HG03103 (cell line): ENCODE measurements at regions not wholly inside any gene's neighbourhood (a gene's known extent, or its start where the extent isn't known, plus 50 kb on each side); places are given as distances from the start of the nearest gene placed in this dataset.

Experiments
- ATAC-seq: cut with Tn5 transposase; IDR thresholded peaks from one replicate; pipeline ENCODE4 v1.9.1; 2021; ENCODE audit warnings: low read depth; ENCODE audit not compliant: unreplicated experiment

DNA sequence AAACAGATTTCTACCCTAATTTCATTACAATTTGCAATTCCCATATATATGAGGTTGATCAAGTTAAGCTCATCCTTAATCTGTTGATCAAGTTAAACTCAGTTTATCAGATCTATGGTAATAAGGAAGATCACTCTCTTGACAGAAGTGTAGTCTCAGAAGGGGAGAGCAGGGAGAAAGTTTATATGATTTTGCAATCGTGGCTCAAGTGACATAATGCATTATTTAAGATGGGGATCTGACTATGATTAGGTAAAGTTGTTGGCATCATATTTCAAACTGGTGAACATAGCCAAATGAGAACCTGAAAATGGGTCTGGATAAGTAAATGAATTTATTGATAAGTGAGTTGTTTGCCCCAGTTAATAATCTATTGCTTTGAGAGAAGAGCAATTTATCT, 995.3 kb downstream of the OTOL1 start:
- ATAC-seq: no peak

DNA sequence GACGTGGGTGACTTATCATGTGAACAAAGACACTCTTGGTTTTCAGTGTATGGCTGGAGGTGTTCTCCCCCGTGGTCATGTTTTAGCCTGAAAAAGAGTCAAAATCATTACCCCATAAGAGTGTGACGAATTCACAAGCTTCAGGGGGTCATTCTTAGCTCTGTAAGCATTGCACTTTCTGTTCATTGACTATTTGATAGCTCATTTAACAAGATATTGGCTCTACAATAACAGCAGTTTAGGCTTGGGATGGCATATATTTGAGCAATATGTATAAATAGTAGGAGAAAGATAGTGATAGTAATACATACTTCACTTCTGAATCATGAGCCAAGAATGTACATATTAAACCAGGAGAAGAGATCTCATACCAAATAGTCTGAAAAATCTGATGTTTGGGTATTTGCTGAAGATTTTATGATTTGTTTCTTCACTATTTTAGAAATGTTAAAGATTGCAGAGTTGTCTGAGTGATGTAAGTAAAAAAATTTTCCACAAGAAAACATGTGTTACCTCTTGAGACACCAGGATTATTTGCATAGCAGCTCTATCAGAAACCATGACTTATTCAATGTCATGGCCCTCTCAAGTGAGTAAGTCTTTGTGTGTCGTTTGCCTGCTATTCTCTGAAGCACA, 996.0 kb downstream of the OTOL1 start:
- ATAC-seq: no peak

DNA sequence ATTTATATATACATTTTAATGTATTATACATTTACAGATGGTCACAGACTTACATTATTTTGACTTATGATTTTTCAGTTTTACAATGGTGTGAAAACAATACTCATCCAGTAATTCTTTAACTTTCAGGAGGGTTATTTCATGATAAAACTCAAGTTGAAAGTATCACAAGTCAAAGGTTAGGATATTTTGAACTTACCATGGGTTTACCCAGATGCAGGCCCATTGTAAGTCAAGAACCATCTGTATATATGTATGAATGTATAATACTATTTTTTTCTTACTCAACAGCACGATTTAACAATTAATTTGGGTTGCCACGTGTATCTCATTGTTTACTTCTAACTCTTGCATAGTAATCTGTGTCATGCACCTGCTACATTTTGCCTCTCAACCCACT, 1002.0 kb downstream of the OTOL1 start:
- ATAC-seq: no peak

DNA sequence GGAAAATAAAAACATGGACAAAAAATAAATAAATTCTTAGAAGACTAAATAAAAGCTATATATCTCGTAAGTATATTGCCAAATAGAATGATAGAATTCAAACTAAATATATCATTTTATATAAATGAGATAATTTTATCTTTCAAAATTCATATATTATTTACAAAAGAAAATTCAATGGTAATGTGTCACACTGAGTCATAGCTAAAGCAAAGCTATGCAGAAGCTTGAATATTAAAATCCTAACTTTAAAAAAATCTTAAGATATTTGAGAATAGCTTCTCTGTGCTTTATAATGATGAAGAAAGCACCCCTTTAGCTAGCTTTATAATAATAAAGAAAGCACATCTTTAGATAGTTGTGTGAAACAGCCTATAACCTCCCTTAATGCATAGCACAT, 1010.8 kb downstream of the OTOL1 start:
- ATAC-seq: no peak

DNA sequence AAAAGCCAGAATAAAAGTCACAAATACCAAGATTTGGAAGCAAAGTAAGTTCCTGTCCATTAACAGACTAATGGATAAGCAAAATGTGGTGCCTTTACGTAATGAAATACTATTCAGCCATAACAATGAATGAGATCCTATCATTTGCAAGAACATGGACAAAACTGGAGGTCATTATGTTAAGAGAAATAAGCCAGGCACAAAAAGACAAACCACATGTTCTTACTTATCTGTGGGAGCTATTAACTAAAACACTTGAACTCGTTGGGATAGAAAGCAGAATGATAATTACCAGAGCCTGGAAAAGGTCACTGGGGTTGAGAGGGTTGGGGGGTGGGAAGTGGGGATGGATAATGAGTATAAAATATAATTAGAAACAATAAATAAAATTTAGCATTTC, 1015.9 kb downstream of the OTOL1 start:
- no peak for ATAC-seq

DNA sequence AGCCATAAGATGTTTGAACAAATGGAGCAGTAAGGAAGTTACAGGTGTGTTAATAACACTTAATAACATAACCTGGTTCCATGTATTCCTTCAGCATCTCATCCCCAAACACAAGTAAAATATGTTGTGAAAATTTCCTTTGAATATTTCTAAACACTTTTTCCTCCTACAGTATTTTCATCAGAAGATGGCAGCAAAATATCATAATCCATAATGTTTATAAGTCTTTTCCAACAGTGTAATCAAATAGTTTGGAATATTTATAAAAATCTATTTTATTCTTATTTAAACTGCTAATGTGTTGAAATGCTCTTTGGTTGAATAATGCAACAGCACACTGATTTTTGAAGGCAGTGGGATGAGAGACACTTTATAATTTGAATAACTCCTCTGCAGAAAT, 1020.5 kb downstream of the OTOL1 start:
- ATAC-seq: no peak

DNA sequence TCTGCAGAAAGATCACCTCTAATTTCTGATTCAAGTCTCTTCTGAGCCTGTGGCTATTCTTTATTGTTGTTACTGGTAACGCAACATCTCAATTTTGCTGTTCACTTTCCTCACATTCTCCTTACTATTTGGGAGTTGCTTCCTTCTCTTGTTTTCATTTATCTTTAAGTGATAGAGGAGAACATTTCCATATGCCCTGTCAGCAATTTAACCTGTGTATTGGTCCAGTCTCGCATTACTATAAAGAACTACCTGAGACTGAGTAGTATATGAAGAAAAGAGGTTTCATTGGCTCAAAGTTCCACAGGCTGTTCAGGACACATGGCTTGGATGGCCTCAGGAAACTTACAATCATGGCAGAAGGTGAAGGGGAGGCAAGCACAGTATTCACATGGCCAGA, 1025.1 kb downstream of the OTOL1 start:
- no peak for ATAC-seq

DNA sequence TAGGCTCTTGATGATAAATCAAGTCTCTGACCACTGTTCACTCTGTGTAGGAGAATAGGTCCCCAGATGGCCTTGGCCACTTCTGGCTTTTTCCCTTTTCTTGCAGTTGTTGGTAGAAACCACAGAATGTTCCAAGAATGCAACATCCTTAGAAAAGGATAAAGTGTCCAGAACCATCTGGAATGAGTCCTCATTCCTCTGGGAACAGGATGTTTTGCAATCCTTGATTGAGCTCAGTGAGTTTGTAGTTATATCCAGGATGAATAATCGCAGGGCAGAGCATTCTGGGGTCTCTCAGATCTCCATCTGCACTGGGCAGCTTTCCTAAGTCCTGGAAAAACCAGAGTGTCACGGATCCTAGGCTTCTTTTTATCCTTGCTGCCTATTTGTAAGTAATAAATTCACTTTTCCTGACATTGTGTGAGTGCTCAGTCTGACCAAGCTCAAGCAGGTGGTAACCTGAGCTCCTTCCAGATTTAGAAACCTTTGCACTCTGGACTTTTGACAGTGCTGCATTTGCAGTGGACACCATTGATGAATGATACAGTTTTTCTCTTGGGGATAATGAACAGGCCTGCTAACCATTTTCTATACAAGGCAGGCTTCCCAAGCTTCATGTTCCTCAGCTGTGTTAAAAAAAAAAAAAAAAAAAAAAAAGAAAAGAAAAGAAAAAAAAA, 1028.6 kb downstream of the OTOL1 start:
- ATAC-seq: no peak

DNA sequence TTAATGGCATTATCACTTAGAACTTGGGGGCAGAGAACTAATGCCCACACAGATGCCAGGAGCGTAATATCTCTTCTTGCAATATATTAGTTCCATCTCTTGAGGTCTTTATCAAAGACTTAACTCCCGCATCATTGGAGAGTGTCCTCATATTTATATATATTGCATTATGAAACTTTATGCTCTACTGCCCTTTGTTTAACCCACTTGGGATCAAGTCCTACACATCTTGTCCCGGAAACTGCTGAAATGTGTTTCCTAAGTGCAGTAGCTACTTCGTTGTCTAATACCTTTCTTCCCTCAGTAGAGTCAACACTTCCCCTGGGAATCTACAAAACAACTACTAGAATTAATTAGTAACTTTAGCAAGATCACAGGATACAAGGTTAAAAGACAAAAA, 1029.2 kb downstream of the OTOL1 start:
- ATAC-seq: no peak

DNA sequence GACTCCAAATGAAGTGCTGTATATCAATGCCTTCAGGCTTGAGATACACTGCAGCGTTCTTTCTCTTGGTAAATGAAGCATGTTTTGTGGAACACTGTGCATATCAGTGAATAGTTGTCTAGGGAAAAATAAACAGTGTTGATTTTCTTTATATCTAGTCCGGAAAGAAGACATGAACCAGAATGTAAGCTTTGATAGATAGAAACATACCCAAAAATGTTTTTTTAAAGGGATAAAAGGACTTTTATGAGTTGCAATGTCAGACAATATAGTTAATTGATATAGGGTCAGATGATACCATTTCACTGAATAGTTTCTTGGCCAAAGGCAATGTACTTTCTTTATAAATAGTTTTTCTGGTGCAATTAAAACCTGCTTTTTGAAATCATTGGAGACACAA, 1037.8 kb downstream of the OTOL1 start:
- ATAC-seq: no peak

DNA sequence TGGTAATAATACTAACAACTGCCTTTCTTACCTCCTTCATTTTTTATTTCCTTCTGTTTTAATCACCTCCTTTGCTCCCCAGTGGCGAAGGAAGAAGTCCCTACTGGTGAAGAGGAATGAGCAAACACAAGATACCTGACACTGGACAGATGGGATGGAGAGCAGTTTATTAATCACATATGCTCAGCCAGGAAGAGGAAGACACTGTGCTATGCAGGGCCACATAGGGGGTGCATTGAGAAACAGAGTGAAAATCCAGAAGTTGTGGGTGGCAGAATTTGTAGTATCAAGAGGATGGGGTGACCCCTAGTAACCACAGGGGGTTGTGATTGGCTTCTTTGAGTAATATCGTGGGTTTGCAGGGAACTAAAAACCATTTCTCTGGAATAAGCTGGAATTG, 1041.9 kb downstream of the OTOL1 start:
- ATAC-seq: no peak

DNA sequence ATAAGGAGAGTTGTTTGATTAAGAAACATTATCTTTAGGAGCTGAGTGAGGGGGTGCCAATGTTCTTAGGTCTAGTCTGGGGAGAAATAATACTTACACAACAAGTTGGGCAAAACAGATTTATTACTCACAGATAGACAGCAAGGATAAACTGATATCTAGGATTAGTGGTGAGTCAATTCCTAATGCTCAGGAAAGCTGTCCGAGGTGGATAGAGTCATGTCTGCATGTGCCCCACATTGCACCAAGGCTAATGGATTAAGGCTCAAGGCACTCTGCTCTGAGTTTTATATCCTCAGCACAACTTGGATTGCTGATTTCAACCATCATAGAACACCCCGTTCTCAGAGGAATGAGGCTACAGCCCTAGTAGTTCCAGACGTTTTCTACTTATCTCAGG, 1042.3 kb downstream of the OTOL1 start:
- no peak for ATAC-seq

DNA sequence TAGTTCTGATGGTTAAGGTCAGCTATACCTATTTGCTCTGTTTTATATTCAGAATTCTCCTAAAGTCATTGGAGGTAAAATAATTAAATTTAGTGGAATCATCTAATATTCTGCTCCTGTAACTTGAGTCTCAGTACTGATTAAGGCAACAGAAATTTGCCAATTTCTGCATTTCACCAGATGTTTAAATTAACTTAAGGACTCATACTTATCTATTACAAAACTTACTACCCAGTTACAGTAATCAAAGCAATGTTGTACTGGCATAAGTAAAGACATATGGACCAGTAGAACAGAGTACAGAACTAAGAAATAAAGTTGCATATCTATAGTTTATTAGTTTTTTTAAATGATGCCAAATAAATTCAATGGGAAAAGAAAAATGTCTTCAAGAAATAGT, 1043.8 kb downstream of the OTOL1 start:
- no peak for ATAC-seq

DNA sequence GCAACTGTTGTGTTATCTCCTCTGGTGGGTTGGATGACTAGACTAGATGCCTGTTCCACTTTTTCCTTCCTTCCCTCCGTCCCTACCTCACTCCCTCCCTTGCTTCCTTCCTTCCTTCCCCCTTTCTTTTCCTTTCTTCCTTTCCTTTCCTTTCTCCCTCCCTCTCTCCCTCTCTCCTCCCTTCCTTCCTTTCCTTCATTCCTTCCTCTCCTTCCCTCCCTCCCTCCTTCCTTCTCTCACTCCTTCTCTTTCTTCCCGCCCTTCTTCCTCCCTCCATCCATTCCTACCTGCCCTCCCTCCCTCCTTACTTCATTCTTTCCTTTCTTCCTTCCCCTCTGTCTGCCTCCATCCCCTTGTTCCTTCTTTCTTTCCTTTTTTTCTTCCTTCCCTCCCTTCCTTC, 1045.3 kb downstream of the OTOL1 start:
- ATAC-seq: no peak

DNA sequence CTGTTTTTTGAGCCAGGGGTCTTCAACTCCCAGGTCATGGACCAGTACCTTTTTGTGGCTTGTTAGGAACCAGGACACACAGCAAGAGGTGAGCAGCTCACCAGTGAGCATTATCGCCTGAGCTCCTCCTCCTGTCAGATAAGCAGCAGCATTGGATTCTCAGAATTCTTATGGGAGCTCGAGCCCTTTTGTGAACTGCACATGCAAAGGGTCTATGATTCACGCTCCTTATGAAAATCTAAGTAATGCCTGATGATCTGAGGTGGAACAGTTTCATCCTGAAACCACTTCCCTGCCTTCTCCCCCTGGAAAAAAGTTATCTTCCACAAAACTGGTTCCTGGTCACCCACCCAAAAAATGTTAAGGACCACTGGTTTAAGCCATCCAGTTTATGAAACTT, 1047.6 kb downstream of the OTOL1 start:
- no peak for ATAC-seq

DNA sequence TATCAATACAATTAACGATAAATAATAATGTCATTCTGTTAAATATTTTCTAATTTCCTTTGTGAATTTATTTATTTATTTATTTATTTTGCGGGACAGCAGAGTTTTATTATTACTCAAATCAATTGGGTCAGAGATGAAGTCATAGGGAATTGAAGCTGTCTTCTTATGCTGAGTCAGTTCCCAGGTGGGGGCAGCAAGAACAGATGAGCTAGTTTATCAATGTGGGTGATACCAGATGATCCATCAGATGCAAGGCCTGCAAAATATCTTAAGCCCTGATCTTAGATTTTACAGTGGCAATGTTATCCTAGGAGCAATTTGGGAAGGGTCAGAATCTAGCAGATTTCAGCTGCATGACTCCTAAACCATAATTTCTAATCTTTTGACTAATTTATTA, 1050.3 kb downstream of the OTOL1 start:
- no peak for ATAC-seq

DNA sequence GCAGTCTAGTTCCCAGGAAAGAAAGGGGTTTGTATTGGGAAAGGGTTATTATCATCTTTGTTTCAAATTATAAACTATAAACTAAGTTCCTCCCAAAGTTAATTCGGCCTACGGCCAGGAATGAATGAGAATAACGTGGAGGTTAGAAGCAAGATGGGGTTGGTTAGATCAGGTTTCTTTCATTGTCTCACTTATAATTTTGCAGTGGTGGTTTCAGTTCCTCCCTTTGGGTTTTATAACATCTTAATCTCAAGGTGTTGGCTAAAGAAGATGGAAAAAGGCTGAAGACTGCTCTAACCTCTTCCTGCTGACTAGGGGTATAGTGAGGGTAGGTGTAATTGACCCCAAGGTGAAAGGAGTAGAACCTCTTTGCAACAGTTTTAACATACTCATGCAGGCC, 1050.7 kb downstream of the OTOL1 start:
- no peak for ATAC-seq

DNA sequence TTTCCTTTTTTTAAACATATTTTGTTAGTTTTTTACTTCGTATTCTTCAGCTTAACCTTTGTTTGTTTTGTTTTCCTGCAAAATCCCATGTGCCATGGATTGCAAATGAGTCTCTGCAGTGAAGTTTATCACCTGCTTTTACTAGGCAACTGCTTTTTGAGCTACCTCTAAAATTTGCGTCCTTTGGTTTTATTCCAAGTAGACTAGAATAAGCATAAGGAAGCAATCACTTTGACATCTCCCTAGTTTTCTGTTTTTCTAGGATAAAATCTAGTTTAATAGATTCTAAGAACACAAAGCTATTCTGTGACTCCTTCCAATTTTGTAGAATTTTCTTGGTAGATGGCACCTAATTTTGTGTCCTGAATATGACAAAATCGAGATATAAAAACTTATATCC, 1059.2 kb downstream of the OTOL1 start:
- ATAC-seq: no peak

DNA sequence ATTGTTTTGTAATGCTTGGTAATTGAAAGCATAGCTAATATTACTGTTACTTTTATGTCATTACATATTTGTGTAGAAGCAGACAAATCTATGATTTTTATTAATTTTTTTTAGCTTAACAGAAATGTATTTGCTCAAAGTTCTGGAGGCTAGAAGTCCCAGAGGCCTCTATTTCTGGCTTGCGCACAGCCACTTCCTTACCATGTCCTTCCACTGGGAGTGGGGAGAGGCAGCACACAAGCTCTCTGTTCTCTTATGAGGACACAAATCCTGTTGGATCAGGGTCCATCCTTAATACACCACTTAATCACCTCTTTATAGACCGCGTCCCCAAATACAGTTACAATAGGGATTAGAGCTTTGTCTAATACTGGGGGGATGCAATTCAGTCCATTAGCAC, 1061.4 kb downstream of the OTOL1 start:
- no peak for ATAC-seq

DNA sequence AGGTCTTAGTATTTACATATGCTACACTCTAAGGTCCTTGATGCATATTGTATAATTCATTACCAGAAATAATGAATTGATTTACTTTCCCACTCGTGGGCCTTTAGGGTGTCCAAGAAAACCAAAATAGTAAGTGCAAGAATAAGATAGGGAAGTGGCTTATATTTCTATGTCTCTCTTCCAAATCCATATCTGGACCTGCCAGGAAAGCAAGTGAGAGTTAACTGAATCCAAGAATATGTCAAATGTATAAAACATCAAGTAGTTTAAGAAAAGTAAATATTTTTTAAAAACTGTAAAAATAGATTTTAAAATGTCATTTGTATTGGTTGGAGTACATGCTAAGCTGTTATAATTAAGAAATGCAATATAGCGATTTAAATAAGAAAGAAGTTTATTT, 1072.1 kb downstream of the OTOL1 start:
- ATAC-seq: no peak

DNA sequence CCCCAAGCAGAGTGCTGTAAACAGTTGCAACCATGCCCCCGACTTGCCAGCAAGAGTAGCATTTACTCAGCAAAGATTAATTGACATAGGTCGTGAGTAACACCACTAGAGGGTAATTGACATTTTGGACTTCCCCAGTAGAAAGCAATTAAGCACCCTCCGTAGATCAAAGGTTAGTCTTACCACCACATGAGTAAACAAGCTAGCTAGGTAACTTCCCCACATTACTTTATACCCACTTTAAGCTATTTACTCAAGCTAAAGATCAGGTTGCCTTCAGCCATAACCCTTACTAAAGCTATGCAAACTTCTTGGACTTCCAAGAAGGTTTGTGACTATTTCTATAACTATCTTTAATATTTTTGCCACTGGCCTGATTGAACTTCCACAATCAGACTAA, 1072.7 kb downstream of the OTOL1 start:
- ATAC-seq: no peak

DNA sequence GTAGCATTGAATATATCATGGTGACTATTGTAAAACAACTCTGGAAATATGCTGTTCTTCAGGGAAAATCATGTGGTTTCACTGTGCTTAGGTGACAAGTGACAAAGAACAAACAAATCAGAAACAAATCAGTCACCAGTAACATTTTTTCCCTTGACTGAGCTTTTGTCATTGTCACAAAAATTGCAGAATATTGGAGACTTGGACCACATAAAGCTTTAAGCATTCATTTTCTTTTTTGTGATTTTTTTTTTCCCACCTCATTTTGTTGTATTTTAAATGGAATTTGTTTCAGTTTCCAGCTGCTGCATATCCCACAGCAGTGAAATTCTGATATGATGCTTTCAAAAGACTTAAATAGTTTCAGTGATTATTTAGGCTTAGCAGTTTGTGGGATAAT, 1088.4 kb downstream of the OTOL1 start:
- ATAC-seq: no peak

DNA sequence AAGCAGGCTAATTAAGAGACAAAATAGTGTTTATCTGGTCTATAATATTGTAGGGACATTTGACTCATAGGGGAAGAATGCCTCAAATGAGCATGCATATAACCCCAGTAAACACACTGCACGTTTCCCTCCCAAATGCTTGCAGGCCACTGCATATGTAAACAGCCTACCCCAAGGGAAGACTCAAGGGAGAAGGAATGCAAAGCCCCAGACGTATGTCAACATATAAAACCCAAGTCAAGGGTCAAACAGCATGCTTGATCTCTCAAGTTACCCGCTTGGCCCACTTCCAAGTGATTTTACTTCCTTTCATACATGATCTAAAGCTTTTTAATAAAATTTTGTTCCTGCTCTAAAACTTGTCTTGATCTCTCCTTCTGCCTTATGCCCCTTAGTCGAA, 1090.0 kb downstream of the OTOL1 start:
- no peak for ATAC-seq
